DND-41 (cell line): ENCODE measurements at regions not wholly inside any gene's neighbourhood (a gene's known extent, or its start where the extent isn't known, plus 50 kb on each side); places are given as distances from the start of the nearest gene placed in this dataset.

Source experiments
- ATAC-seq: fragments of 200-7000 bp; cut with Tn5 transposase; 3 replicates; pipeline ENCODE4 v1.9.1; 2021; ENCODE audit warnings: low read depth; ENCODE audit not compliant: insufficient read depth
- DNase-seq: peaks from one replicate; pipeline ENCODE4 v3.0.0-alpha.2; 2020
- H2AFZ ChIP-seq: 2 replicates; pipeline ENCODE4 v1.6.0; 2012; ENCODE audit warnings: low read depth, low read length
- H3K27ac ChIP-seq: 2 replicates; pipeline ENCODE4 v1.5.1; 2012; ENCODE audit warnings: low read length, inconsistent platforms
- H3K27me3 ChIP-seq: fragments of 200-600 bp; sonication (generic); 2 replicates; pipeline ENCODE4 v1.6.0; 2012; ENCODE audit warnings: low read length, mild to moderate bottlenecking, inconsistent platforms; ENCODE audit not compliant: insufficient read depth, poor library complexity
- H3K36me3 ChIP-seq: 2 replicates; pipeline ENCODE4 v1.5.1; 2012; ENCODE audit warnings: low read length, inconsistent platforms; ENCODE audit not compliant: insufficient read depth
- H3K4me1 ChIP-seq: 2 replicates; pipeline ENCODE4 v1.5.1; 2012; ENCODE audit warnings: mild to moderate bottlenecking, low read length; ENCODE audit not compliant: insufficient read depth
- H3K4me2 ChIP-seq: 2 replicates; pipeline ENCODE4 v1.6.0; 2012; ENCODE audit warnings: mild to moderate bottlenecking, moderate library complexity, low read length, inconsistent platforms; ENCODE audit not compliant: insufficient read depth
- H3K4me3 ChIP-seq, 2 experiments: fragments of 200-600 bp in 1 of 2; shearing (Covaris generic) in 1 of 2; 2 replicates each; pipeline ENCODE4 v1.5.1; 2012 to 2016; ENCODE audit warnings: inconsistent platforms in 2 of 2, low read length in 2 of 2, mild to moderate bottlenecking in 2 of 2, low read depth in 1 of 2, moderate library complexity in 1 of 2
- H3K79me2 ChIP-seq: 2 replicates; pipeline ENCODE4 v1.6.0; 2012; ENCODE audit warnings: low read length, inconsistent platforms; ENCODE audit not compliant: insufficient read depth
- H3K9ac ChIP-seq: 2 replicates; pipeline ENCODE4 v1.6.0; 2012; ENCODE audit warnings: low read depth, mild to moderate bottlenecking, inconsistent platforms, low read length, moderate library complexity
- H3K9me3 ChIP-seq: 2 replicates; pipeline ENCODE4 v1.5.1; 2012; ENCODE audit warnings: low read length, moderate library complexity, mild to moderate bottlenecking, inconsistent platforms; ENCODE audit not compliant: insufficient read depth, severe bottlenecking
- H4K20me1 ChIP-seq: 2 replicates; pipeline ENCODE4 v1.6.0; 2012; ENCODE audit warnings: low read length; ENCODE audit not compliant: insufficient read depth
- CTCF ChIP-seq: IDR thresholded peaks from 2 replicates; pipeline ENCODE4 v1.5.1; 2012; ENCODE audit warnings: borderline replicate concordance, low read length, moderate library complexity, mild to moderate bottlenecking; ENCODE audit not compliant: poor library complexity, severe bottlenecking; ENCODE audit errors: extremely low read depth
- EZH2 ChIP-seq: IDR thresholded peaks from 3 replicates; pipeline ENCODE4 v1.6.1; 2012; ENCODE audit warnings: borderline replicate concordance, low read depth, mild to moderate bottlenecking, moderate library complexity, low read length, inconsistent platforms; ENCODE audit not compliant: severe bottlenecking

- ATAC-seq (no peak), DNase-seq (no peak)
- Histone ChIP-seq H3K4me3 (no peak overlapping the region), H3K4me1 (peaks cover 11% of the 10 kb centered on the region), H3K27ac (no peak overlapping the region), H3K36me3 (no peaks in the 10 kb centered on the region), H3K27me3 (peaks cover 17% of the 10 kb centered on the region), H2AFZ (no peak overlapping the region), H3K79me2 (no peaks in the 10 kb centered on the region), H4K20me1 (0 out of 2 replicates have a peak, but pooled peaks cover 7% of the 10 kb centered on the region), H3K9ac (no peak overlapping the region), H3K4me2 (no peak overlapping the region), H3K9me3 (no peaks in the 10 kb centered on the region)
- TF ChIP-seq CTCF: no peak
These were observed 168.3 kb downstream of the BRD1 start for GRCh38 chr22:49659281-49659923.

GRCh38 chr22:49658902-49659280, 168.8 kb downstream of the BRD1 start:
- H4K20me1 ChIP-seq: 0 out of 2 replicates have a peak, but pooled peaks cover 7% of the 10 kb centered on the region
- no peaks in the 10 kb centered on the region for H3K36me3 ChIP-seq
- H3K27me3 ChIP-seq: peaks cover 17% of the 10 kb centered on the region
- no peak overlapping the region for H3K4me2 ChIP-seq
- no peak overlapping the region for H2AFZ ChIP-seq
- ATAC-seq: no peak
- DNase-seq: no peak
- peaks cover 11% of the 10 kb centered on the region for H3K4me1 ChIP-seq
- H3K79me2 ChIP-seq: no peaks in the 10 kb centered on the region
- H3K27ac ChIP-seq: no peak overlapping the region
- no peak overlapping the region for H3K9ac ChIP-seq
- H3K4me3 ChIP-seq: no peak overlapping the region
- TF ChIP-seq CTCF (no peak), EZH2 (no peak)
- no peaks in the 10 kb centered on the region for H3K9me3 ChIP-seq

- DNase-seq: no peak
- Histone ChIP-seq H3K9ac (no peak overlapping the region), H3K27me3 (peaks cover 17% of the 10 kb centered on the region), H3K79me2 (no peaks in the 10 kb centered on the region), H4K20me1 (0 out of 2 replicates have a peak, but pooled peaks cover 7% of the 10 kb centered on the region), H3K9me3 (no peaks in the 10 kb centered on the region), H3K4me3 (no peak overlapping the region), H3K4me2 (no peak overlapping the region), H2AFZ (no peak overlapping the region), H3K4me1 (peaks cover 11% of the 10 kb centered on the region), H3K27ac (no peak overlapping the region), H3K36me3 (no peaks in the 10 kb centered on the region)
- TF ChIP-seq EZH2: no peak
- TF ChIP-seq CTCF: no peak
- no peak for ATAC-seq
These were observed 169.6 kb downstream of the BRD1 start for GRCh38 chr22:49657974-49658590.
